Naive thymus-derived CD4-positive, alpha-beta T cell (primary cell): ENCODE measurements at regions not wholly inside any gene's neighbourhood (a gene's known extent, or its start where the extent isn't known, plus 50 kb on each side); places are given as distances from the start of the nearest gene placed in this dataset.

ENCODE experiments used
- ATAC-seq: fragments of 150-1000 bp; cut with Tn5 transposase; 2 replicates; pipeline ENCODE4 v1.10.0; 2021; ENCODE audit warnings: mild to moderate bottlenecking, moderate library complexity
- CTCF ChIA-PET: fragments of 350-600 bp; sonication (Branson Sonifier 250); formaldehyde crosslinking; loops from one replicate; lab custom pipeline; 2021; ENCODE audit warnings: antibody characterized with exemption; lab: Charles Lee
- POLR2A ChIA-PET: fragments of 350-600 bp; sonication (Branson Sonifier 250); formaldehyde crosslinking; loops from one replicate; lab custom pipeline; 2021; ENCODE audit warnings: antibody characterized with exemption, inconsistent platforms; lab: Charles Lee
- DNase-seq, 9 donors: peaks; one replicate each; pipeline versions ENCODE4 v3.0.0 to v3.0.0-alpha.2; 2020 to 2022; ENCODE audit warnings: mixed read lengths in 1 of 9
- H3K27ac ChIP-seq: one replicate; pipeline ENCODE4 v1.7.0; 2013; ENCODE audit warnings: mild to moderate bottlenecking, low read depth, low read length, moderate library complexity
- H3K27me3 ChIP-seq, 2 donors: one replicate each; pipeline ENCODE4 v1.7.0; 2013; ENCODE audit warnings: low read length in 2 of 2, mild to moderate bottlenecking in 2 of 2, moderate library complexity in 2 of 2; ENCODE audit not compliant: control insufficient read depth in 2 of 2, insufficient read depth in 2 of 2
- H3K36me3 ChIP-seq, 3 experiments: 1 replicate in 2 of 3; 2 replicates in 1 of 3; pipeline ENCODE4 v1.7.0; 2013; ENCODE audit warnings: low read length in 3 of 3, mild to moderate bottlenecking in 3 of 3, moderate library complexity in 1 of 3; ENCODE audit not compliant: insufficient read depth in 3 of 3, control insufficient read depth in 2 of 3
- H3K4me1 ChIP-seq, 2 donors: one replicate each; pipeline ENCODE4 v1.7.0; 2013; ENCODE audit warnings: low read length in 2 of 2, mild to moderate bottlenecking in 2 of 2, moderate library complexity in 1 of 2; ENCODE audit not compliant: control insufficient read depth in 2 of 2, insufficient read depth in 2 of 2
- H3K4me3 ChIP-seq: 2 replicates; pipeline ENCODE4 v1.7.0; 2013; ENCODE audit warnings: mild to moderate bottlenecking, low read length
- H3K9me3 ChIP-seq, 3 experiments: 1 replicate in 2 of 3; 2 replicates in 1 of 3; pipeline ENCODE4 v1.7.0; 2013; ENCODE audit warnings: low read length in 3 of 3; ENCODE audit not compliant: control insufficient read depth in 2 of 3
- H3K27ac Mint-ChIP-seq, 9 donors: one replicate each; pipeline ENCODE4 v1.8.0; 2020 to 2022; ENCODE audit warnings: mixed read lengths in 9 of 9, mild to moderate bottlenecking in 8 of 9, moderate library complexity in 5 of 9, inconsistent platforms in 2 of 9
- H3K27me3 Mint-ChIP-seq, 5 donors: one replicate each; pipeline ENCODE4 v1.8.0; 2021 to 2022; ENCODE audit warnings: mixed read lengths in 5 of 5, mild to moderate bottlenecking in 1 of 5
- H3K36me3 Mint-ChIP-seq, 5 donors: one replicate each; pipeline ENCODE4 v1.8.0; 2020 to 2022; ENCODE audit warnings: mixed read lengths in 5 of 5, mild to moderate bottlenecking in 3 of 5, inconsistent platforms in 1 of 5
- H3K4me1 Mint-ChIP-seq, 7 donors: one replicate each; pipeline ENCODE4 v1.8.0; 2020 to 2022; ENCODE audit warnings: mixed read lengths in 7 of 7, mild to moderate bottlenecking in 3 of 7, inconsistent platforms in 1 of 7
- H3K4me3 Mint-ChIP-seq, 10 donors: one replicate each; pipeline ENCODE4 v1.8.0; 2020 to 2022; ENCODE audit warnings: mild to moderate bottlenecking in 10 of 10, mixed read lengths in 10 of 10, moderate library complexity in 6 of 10, inconsistent platforms in 2 of 10
- H3K9me3 Mint-ChIP-seq, 11 donors: one replicate each; pipeline ENCODE4 v1.8.0; 2020 to 2022; ENCODE audit warnings: mixed read lengths in 11 of 11, mild to moderate bottlenecking in 4 of 11, inconsistent platforms in 1 of 11, moderate library complexity in 1 of 11
- intact Hi-C, 2 donors: fragments of 100-400 bp; cut with micrococcal nuclease; formaldehyde crosslinking; loops; one replicate each; pipeline ENCODE4 v1.15.1; 2023

GRCh38 chr16:26204138-26204537 lies 512.4 kb downstream of the HS3ST4 start:
- H3K4me3 Mint-ChIP-seq = no peak overlapping the region
- DNase-seq (no peak), ATAC-seq (no peak)
- POLR2A ChIA-PET = no interaction called here
- peaks cover 0 to 12% (median 1%) of the 10 kb centered on the region in 11 donors for H3K9me3 Mint-ChIP-seq
- H3K4me1 Mint-ChIP-seq = peaks cover 0 to 3% (median 0%) of the 10 kb centered on the region in 7 donors
- no peak overlapping the region for H3K4me3 ChIP-seq
- H3K27me3 ChIP-seq = no peaks in the 10 kb centered on the region
- H3K9me3 ChIP-seq = no peaks in the 10 kb centered on the region
- peaks cover 0 to 3% (median 0%) of the 10 kb centered on the region in 5 donors for H3K36me3 Mint-ChIP-seq
- no peaks in the 10 kb centered on the region for H3K36me3 ChIP-seq
- no peak overlapping the region for H3K27ac ChIP-seq
- peaks cover 0 to 46% (median 33%) of the 10 kb centered on the region in 5 donors for H3K27me3 Mint-ChIP-seq
- intact Hi-C loops = no loop called here
- no peak overlapping the region for H3K27ac Mint-ChIP-seq
- CTCF ChIA-PET = no interaction called here
- no peaks in the 10 kb centered on the region for H3K4me1 ChIP-seq

- H3K4me3 ChIP-seq = no peak overlapping the region
- H3K9me3 Mint-ChIP-seq = peaks cover 0 to 17% (median 3%) of the 10 kb centered on the region in 11 donors
- peaks cover 6 to 37% (median 27%) of the 10 kb centered on the region in 5 donors for H3K27me3 Mint-ChIP-seq
- no peak overlapping the region for H3K27ac ChIP-seq
- CTCF ChIA-PET = no interaction called here
- no peak overlapping the region for H3K27ac Mint-ChIP-seq
- no peak for DNase-seq
- H3K27me3 ChIP-seq = no peaks in the 10 kb centered on the region
- no peaks in the 10 kb centered on the region for H3K36me3 Mint-ChIP-seq
- H3K36me3 ChIP-seq = no peaks in the 10 kb centered on the region
- POLR2A ChIA-PET = no interaction called here
- H3K4me1 Mint-ChIP-seq = no peaks in the 10 kb centered on the region
- H3K4me3 Mint-ChIP-seq = no peak overlapping the region
- no peaks in the 10 kb centered on the region for H3K9me3 ChIP-seq
- H3K4me1 ChIP-seq = no peaks in the 10 kb centered on the region
- intact Hi-C loops = no loop called here
- no peak for ATAC-seq
These were observed 519.8 kb downstream of the HS3ST4 start for GRCh38 chr16:26211542-26211941.

GRCh38 chr16:26212599-26212998 lies 520.8 kb downstream of the HS3ST4 start:
- no peak overlapping the region for H3K4me3 ChIP-seq
- H3K27me3 ChIP-seq = no peaks in the 10 kb centered on the region
- peaks cover 6 to 36% (median 20%) of the 10 kb centered on the region in 5 donors for H3K27me3 Mint-ChIP-seq
- H3K36me3 Mint-ChIP-seq = no peaks in the 10 kb centered on the region
- CTCF ChIA-PET = no interaction called here
- no peaks in the 10 kb centered on the region for H3K4me1 ChIP-seq
- no peak overlapping the region for H3K27ac Mint-ChIP-seq
- H3K27ac ChIP-seq = no peak overlapping the region
- H3K9me3 ChIP-seq = no peaks in the 10 kb centered on the region
- intact Hi-C loops = no loop called here
- POLR2A ChIA-PET = no interaction called here
- no peaks in the 10 kb centered on the region for H3K4me1 Mint-ChIP-seq
- DNase-seq (no peak), ATAC-seq (no peak)
- peaks cover 0 to 11% (median 3%) of the 10 kb centered on the region in 11 donors for H3K9me3 Mint-ChIP-seq
- no peak overlapping the region for H3K4me3 Mint-ChIP-seq
- H3K36me3 ChIP-seq = no peaks in the 10 kb centered on the region

DNA sequence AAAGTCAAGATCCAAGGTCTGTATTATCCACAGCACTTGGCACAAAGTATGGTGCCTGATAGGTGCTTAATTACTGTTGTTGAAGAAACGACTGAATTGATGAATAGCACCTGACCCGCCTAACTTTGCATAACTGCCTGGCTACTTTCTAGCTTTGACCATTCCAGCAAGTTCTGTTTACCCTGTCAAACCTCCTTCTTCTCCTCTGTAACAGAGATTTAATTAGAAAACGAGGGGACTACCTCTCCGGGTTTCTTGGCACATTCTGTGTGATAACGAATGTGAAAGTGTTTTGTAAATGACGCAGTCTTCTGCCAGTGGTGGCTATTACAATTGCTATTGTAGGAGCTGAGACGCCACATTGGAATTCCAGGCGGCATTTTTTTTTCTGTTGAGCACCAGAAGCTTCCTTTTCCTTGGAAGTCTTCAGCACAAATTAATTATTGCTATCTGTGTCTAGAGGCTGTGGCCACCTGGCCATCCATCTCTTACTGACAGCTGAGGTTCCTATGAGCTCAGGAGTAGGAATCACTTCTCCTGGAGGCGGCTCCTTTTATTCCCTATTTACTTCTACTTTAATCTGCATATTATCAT lies 522.9 kb downstream of the HS3ST4 start:
- H3K4me1 ChIP-seq = no peaks in the 10 kb centered on the region
- DNase-seq = no peak
- ChIA-PET CTCF (no interaction called here), POLR2A (no interaction called here)
- no peaks in the 10 kb centered on the region for H3K9me3 ChIP-seq
- no peak overlapping the region for H3K27ac ChIP-seq
- no peaks in the 10 kb centered on the region for H3K4me1 Mint-ChIP-seq
- no peaks in the 10 kb centered on the region for H3K36me3 ChIP-seq
- H3K27ac Mint-ChIP-seq = no peak overlapping the region
- ATAC-seq = no peak
- intact Hi-C loops = no loop called here
- H3K27me3 ChIP-seq = no peaks in the 10 kb centered on the region
- no peak overlapping the region for H3K4me3 ChIP-seq
- H3K9me3 Mint-ChIP-seq = peaks cover 0 to 10% (median 3%) of the 10 kb centered on the region in 11 donors
- peaks cover 11 to 50% (median 31%) of the 10 kb centered on the region in 5 donors for H3K27me3 Mint-ChIP-seq
- peak overlapping the region in 1 of 10 donors; percentile 2 for H3K4me3 Mint-ChIP-seq
- H3K36me3 Mint-ChIP-seq = no peaks in the 10 kb centered on the region

DNA sequence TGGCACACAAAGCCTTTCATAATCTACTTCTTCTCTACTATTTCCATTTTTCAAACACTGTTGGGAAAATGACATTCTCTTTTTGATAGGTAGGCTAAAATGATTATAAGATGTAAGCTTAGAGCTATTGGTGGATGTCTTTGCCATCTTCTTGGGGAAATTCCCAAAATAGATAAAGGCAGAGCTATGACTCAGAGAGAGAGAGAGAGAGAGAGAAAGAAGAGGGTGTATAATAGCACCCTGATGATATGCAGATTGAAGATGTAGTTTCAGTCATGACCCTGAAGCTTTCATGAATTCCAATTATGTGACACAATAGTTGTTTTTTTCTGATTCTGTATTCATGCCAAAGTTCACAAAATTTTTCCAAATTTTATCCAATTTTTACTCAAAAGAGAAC lies 529.1 kb downstream of the HS3ST4 start:
- ATAC-seq (no peak), DNase-seq (no peak)
- Mint-ChIP-seq H3K27me3 (peaks cover 12 to 38% (median 32%) of the 10 kb centered on the region in 5 donors), H3K36me3 (no peaks in the 10 kb centered on the region), H3K27ac (no peak overlapping the region), H3K4me1 (no peaks in the 10 kb centered on the region), H3K9me3 (peaks cover 0 to 2% (median 0%) of the 10 kb centered on the region in 11 donors), H3K4me3 (no peak overlapping the region)
- Histone ChIP-seq H3K4me1 (no peaks in the 10 kb centered on the region), H3K27ac (no peak overlapping the region), H3K9me3 (no peaks in the 10 kb centered on the region), H3K4me3 (no peak overlapping the region), H3K36me3 (no peaks in the 10 kb centered on the region), H3K27me3 (no peaks in the 10 kb centered on the region)
- POLR2A ChIA-PET = no interaction called here
- CTCF ChIA-PET = interaction anchor here (0.6 kb wide), 1 partner anchor 573 kb away, joined by 3 read pairs; no protein-coding TSS in a partner anchor
- intact Hi-C loops = no loop called here

- CTCF ChIA-PET = no interaction called here
- Mint-ChIP-seq H3K4me3 (no peak overlapping the region), H3K9me3 (peaks cover 0 to 7% (median 0%) of the 10 kb centered on the region in 11 donors), H3K27me3 (peaks cover 0 to 20% (median 13%) of the 10 kb centered on the region in 5 donors), H3K27ac (no peak overlapping the region), H3K36me3 (no peaks in the 10 kb centered on the region), H3K4me1 (no peaks in the 10 kb centered on the region)
- no peak overlapping the region for H3K27ac ChIP-seq
- no peak for DNase-seq
- H3K4me1 ChIP-seq = no peaks in the 10 kb centered on the region
- no peak overlapping the region for H3K4me3 ChIP-seq
- no peaks in the 10 kb centered on the region for H3K27me3 ChIP-seq
- no peaks in the 10 kb centered on the region for H3K36me3 ChIP-seq
- POLR2A ChIA-PET = no interaction called here
- no peaks in the 10 kb centered on the region for H3K9me3 ChIP-seq
- ATAC-seq = no peak
- intact Hi-C loops = no loop called here
These were observed 539.9 kb downstream of the HS3ST4 start for GRCh38 chr16:26231647-26232046.

DNA sequence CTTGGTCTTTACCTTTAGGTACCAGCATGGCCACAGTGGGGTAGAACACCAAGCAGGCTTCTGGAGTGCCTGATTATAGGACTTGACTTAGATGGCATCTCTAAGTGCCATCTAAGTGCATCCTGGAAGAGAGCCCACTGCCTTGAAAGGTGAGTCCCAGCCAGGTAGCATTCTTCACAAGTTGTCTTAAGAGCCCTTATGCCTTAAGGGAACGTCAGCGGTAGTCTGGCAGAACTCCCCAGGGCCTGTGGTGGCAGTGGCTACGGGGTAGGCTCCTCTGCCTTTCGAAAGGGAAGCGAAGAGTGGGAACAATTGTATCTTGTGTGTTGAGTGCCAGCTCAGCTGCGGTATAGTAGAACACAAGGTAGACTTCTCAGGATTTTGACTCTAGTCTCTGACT lies 549.0 kb downstream of the HS3ST4 start:
- intact Hi-C loops = no loop called here
- CTCF ChIA-PET = no interaction called here
- H3K9me3 ChIP-seq = no peaks in the 10 kb centered on the region
- POLR2A ChIA-PET = no interaction called here
- H3K27ac ChIP-seq = no peak overlapping the region
- ATAC-seq = no peak
- H3K4me3 ChIP-seq = no peak overlapping the region
- no peak overlapping the region for H3K4me3 Mint-ChIP-seq
- H3K36me3 Mint-ChIP-seq = no peaks in the 10 kb centered on the region
- H3K4me1 ChIP-seq = no peaks in the 10 kb centered on the region
- DNase-seq = no peak
- H3K4me1 Mint-ChIP-seq = no peaks in the 10 kb centered on the region
- H3K27me3 ChIP-seq = peaks cover 0 to 5% of the 10 kb centered on the region in 2 donors
- H3K27me3 Mint-ChIP-seq = peaks cover 0 to 28% (median 19%) of the 10 kb centered on the region in 5 donors
- no peaks in the 10 kb centered on the region for H3K36me3 ChIP-seq
- no peak overlapping the region for H3K27ac Mint-ChIP-seq
- peaks cover 2 to 20% (median 8%) of the 10 kb centered on the region in 11 donors for H3K9me3 Mint-ChIP-seq
